T-helper 9 cell (primary cell): ENCODE measurements at regions not wholly inside any gene's neighbourhood (a gene's known extent, or its start where the extent isn't known, plus 50 kb on each side); places are given as distances from the start of the nearest gene placed in this dataset.

Source experiments
- DNase-seq: peaks from one replicate; pipeline ENCODE4 v3.0.0-alpha.2; 2020

- DNase-seq = no peak
These were observed 53.0 kb upstream of the CLDN14 start for GRCh38 chr21:36532769-36533467.

DNA sequence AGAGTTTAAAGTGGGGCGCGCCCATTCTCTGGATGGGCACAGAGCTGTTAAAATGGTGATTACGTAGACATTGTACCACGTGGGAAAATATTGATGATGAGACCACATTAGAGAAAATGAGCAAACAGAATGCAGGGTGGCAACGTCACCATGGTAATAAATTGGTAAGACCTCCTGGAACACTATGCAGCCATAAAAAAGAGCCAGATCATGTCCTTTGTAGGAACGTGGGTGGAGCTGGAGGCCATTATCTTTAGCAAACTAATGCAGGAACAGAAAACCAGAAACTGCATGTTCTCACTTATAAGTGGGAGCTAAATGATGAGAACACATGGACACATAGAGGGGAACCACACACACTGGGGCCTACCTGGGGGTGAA lies 53.5 kb upstream of the CLDN14 start:
- DNase-seq = no peak

GRCh38 chr21:36534656-36535055 lies 54.7 kb upstream of the CLDN14 start:
- no peak for DNase-seq

- no peak for DNase-seq
These were observed 55.8 kb upstream of the CLDN14 start for GRCh38 chr21:36535618-36536241.

DNA sequence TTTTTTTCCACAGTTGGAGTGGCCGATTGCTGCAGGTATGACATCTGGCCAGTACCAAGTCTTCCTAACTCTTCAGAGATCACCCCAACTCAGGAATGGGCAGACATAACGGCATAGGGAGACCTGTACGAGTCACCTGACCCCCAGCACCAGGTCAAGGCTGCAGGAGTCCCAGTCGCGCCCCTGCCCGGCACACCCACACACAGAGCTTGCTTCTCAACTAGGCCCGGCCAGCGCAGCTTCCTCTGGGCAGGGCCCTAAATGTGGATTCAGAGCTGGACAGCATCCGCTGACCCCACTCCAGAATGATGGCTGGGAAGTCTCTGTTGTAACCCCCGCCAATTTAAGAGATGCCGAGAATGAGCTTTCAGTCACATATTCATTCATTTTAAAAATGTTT lies 58.8 kb upstream of the CLDN14 start:
- no peak for DNase-seq

- no peak for DNase-seq
These were observed 59.7 kb upstream of the CLDN14 start for GRCh38 chr21:36539434-36540150.

DNA sequence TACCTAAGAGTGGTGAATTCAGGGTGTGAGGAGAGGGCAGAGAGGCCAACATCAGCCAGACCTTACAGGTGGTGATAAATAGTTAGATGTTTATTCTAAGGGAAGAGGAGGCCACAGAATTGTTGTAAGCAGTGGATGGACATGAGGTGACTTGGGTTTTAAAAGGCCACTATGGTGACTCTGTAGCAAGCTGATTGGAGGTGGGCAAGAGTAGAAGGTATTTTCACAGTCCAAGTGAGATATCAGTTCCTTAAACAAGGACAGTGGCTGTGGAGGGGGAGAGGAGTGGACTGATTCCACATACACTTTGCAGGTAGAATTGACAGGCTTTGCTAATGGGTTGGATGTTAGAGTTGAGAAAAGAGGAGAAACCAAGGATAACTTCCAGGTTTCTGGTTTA lies 60.8 kb upstream of the CLDN14 start:
- no peak for DNase-seq

DNA sequence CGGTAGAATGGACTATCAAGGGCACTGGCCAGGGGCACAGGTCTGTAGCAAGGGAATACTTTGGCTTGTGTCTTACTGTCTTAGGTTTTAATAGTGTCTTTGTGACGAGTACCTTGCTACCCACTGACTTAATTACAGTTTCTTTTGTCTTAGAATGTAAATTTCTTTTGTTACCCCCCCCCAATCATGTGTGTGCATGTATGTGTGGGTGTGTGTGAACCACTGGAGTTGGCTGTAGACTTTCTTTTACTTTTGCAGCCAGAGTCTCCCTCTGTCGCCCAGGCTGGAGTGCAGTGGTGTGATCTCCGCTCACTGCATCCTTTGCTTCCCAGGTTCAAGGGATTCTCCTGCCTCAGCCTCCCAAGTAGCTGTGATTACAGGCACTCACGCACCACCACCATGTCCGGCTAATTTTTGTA lies 61.8 kb upstream of the CLDN14 start:
- DNase-seq = no peak

DNA sequence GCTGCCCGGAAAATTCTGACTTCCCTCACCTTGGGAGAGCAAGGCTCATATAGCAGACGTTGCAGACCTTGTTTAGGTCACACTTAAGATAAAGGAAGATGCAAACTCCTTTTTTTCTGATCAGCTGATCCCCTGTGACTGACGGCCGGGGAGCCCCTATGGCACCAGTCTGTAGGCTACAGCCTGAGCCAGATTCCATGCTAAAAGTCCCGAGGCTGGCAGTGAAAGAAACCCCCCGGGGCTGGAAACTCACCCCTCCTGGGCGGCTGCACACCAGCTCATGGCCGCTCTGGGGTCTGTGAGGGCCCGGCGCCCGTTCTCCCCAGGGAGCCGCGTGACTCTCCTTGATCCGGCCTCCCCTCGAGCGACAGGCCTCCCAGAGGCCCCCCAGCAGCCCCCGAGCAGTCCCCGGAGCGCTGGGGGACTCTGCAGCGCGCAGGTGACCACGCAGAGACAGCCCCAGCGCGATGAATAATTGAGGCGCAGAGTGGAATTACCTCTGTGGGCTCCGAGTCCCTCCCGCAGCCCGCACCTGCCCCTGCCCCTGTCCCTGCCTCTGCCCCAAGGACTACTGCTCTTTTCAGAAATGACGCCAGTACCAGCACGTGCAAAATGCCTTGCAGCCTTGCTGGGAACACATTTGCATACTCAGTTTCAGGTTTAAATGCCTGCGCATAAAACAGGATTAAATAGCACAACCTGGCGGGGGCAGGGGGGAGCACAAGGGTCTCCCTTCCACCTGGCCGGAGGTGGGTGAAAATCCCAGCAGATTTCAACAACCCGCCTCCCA lies 62.6 kb upstream of the CLDN14 start:
- DNase-seq = no peak

DNA sequence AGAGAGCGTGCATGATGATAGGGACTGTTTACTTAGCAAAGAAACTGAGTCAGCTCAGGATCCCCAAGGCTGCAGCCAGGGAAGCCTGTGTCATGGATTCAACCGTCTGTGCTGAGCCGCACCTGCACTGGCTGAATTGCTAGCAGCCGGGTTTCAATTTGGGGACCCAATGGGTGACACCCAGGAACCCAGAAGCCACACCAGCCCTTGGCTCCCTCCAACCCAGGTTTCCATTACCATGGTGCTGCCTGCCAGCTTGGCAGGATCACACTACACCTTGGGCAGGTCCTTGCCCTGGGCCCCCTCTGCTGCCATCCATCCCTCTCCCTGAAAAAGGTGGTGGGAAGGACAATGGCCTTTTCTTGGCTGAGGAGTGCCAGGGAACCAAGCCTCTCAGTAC lies 64.0 kb upstream of the CLDN14 start:
- no peak for DNase-seq

- no peak for DNase-seq
These were observed 64.6 kb upstream of the CLDN14 start for GRCh38 chr21:36544545-36544944.

DNA sequence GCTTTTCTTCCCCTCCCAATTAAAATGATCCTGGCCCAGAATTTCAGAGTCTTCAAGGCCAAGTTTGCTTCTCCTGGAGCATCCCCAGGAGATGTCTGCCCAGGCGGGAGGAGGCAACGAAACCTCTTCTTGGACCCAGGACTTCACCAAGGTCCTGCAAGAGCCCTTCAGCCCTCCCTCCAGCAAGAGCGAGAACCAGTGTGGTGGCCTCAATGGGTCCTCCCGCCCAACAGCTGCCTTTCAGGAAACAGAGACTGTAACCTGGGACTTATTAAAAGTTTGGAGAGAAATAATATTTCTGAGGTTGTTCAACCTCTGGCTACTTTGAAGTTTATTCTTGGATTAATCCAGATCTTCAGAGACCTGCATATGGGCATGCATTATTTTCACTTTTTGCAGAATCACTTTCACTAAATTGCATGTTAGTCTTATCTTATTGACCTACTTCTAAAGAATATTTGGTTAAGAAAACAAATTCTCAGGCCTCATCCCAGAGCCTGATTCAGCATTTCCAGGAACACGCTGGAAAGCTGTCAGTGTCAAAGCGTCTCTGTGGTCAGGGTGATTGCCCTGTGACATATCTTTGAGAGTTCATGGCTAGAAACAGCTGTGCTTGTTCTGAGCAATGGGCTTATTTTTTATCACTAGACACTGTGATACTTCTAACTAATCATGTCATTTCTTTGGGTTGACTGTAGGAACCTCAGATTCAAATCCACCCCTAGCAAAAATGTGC lies 66.0 kb upstream of the CLDN14 start:
- DNase-seq = no peak

DNA sequence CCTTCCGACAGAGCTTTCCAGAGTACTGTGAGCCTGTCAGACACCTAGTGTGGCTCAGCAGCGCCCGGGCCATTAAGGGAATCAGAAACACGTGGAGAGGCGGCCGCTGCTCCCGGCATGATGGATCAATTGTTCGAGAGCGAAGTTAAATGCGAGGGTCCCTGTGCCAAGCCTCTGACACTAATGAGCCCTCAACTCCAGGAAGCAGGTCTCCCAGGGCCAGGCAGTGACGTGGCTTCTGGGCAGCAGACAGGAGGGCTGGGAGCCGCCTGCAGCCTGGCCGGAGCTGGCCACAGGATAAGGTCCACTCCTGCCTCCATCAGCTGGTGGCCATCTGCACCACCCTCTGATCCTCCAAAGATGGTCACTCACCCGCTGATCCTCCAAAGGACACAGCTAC lies 67.5 kb upstream of the CLDN14 start:
- no peak for DNase-seq

DNA sequence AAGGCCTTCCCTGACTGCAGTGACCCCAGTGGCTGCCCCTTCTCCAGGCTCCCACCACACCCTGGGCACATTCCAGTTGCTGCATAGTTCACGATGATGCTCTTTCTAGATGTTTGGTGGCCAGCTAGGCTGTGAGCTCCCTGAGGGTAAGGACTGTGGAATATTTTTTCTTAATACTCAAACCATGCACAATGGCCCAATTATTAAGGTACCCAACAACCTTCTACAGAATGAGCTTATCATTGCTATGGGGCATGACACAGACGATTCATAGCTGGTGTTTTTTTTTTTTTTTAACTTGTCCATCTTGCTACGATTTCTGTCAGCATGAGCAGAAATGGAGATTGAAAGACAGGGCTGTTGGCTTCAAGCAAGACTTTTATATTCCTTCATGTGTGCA lies 68.9 kb upstream of the CLDN14 start:
- DNase-seq = no peak

DNA sequence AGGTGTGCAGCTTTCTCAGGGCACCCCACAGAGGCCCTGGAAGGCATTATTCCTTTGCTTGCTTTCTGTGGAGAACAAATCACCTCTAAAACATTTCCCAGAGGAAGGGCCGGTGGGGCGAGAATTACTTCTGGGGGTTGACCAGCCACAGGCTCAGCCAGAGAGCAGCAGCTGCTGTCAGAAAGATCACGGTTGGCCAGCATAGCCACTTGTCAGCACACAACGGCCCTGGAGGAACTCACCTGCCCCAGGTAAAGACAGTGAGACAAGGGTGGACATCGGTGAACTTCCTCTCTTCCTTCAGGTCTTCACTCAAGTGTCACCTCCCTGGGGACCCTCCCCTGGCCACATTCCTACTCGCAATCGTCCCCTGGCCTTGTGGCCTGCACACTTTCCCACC lies 69.5 kb upstream of the CLDN14 start:
- no peak for DNase-seq

DNA sequence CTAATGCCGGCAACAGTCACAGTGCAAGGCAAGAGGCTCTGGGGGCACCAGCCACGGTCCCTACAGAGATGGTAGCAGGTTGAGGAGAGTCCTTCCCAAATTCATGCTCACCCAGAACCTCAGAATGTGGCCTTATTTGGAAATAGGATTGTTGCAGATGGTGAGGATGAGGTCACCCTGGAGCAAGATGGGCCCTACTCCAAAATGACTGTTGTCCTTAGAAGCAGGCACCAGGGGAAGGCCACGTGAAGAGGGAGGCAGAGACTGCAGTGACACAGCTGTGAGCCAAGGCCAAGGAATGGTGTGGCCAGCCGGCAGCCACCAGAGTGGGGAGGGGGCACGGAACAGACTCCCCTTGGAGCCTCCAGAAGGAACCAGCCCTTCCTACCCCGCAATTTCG lies 70.8 kb upstream of the CLDN14 start:
- no peak for DNase-seq

DNA sequence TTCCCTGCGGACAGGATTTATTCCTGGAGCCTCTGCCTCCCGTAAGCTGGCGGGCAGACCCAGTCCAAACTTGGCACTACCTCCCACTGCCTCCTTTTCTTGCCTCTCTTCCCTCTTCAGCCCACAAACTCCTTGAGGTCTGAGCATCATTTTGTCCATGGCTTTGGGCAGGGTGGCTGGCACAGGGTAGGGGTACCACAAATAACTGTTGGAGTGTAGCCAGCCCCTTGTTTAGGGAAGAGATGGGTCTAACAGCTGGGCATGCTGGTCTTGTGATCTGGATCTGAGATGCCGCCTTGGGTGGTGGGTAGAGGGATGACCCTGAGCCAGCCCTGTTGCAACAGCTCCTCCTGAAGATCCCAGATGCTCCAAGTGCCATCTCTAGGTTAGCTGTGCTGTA lies 71.4 kb upstream of the CLDN14 start:
- DNase-seq = no peak

GRCh38 chr21:36551731-36552433 lies 72.0 kb upstream of the CLDN14 start:
- no peak for DNase-seq

- DNase-seq = no peak
These were observed 72.5 kb upstream of the CLDN14 start for GRCh38 chr21:36552434-36552785.

- no peak for DNase-seq
These were observed 73.5 kb upstream of the CLDN14 start for GRCh38 chr21:36553406-36553805.

- no peak for DNase-seq
These were observed 74.7 kb upstream of the CLDN14 start for GRCh38 chr21:36554411-36555157.
